HuH-7 (cell line): ENCODE measurements at regions not wholly inside any gene's neighbourhood (a gene's known extent, or its start where the extent isn't known, plus 50 kb on each side); places are given as distances from the start of the nearest gene placed in this dataset.
"Not testable (repeated sequence)": the region's sequence is repeated elsewhere in the genome, so short reads cannot be mapped to it uniquely, and the experiment has no call there.

Experiments used
- DNase-seq: peaks from one replicate; pipeline ENCODE4 v3.0.0; 2011; ENCODE audit warnings: low spot score

DNA sequence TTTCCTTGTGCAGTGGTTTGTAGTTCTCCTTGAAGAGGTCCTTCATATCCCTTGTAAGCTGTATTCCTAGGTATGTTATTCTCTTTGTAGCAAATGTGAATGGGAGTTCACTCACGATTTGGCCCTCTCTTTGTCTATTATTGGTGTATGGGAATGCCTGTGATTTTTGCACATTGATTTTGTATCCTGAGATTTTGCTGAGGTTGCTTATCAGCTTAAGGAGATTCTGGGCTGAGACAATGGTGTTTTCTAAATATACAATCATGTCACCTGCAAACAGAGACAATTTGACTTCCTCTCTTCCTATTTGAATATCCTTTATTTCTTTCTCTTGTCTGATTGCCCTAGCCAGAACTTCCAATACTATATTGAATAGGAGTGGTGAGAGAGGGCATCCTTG, 90.1 kb upstream of the ZBED5 start:
- DNase-seq: not testable (repeated sequence)

DNA sequence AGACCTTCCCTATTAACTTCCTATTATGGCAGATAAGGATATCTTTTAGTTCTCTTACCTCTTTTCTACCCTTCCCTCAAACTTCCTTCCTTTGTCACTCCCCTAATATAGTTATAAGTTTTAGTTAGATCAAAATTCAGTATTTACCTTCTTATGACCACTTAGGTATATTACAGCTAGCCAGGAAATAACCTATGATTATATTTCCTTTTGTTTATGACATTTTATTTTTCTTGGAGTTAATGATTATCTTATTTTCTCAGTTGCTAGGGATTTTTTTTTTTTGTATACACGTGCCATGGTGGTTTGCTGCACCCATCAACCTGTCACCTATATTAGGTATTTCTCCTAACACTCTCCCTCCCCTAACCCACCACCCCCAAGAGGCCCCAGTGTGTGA, 88.2 kb upstream of the ZBED5 start:
- no peak for DNase-seq

DNA sequence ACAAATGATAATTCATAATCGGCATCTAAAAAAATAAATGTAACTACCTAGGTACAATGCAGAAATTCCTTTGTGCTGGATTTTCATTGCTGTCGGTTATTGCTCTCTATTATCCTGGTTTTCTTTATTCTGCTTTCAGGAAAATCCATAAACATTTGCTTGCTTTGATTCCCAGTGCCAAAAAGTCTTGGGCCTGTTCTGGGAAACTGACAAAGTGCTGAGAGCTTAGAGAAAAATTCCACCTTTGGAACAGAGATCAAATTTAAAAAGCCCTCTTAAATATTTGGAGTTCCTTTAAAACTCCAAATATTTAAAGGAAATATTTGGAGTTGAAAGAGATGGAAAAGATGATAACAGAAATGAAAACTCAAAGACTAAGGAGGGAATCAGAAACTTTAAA, 87.3 kb upstream of the ZBED5 start:
- DNase-seq: no peak

DNA sequence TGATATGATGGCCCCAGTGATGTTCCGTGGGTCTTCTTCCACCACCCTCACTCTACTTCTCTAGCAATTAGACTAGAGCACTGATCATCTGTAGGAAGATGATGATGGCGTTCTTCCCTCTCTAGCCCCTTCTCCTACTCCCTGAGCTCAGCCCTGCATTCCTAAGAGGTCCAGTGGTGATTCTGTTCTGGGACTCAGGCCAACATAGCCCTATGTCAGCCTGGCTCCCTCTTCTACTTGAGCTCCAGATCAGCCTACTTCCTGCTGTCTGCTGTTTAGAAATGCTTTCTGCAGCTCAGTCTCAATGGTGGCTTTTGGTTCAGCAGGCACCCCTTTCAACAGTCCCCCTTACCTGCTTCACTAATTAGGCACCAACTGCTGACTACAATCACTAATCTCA, 86.1 kb upstream of the ZBED5 start:
- DNase-seq: no peak

DNA sequence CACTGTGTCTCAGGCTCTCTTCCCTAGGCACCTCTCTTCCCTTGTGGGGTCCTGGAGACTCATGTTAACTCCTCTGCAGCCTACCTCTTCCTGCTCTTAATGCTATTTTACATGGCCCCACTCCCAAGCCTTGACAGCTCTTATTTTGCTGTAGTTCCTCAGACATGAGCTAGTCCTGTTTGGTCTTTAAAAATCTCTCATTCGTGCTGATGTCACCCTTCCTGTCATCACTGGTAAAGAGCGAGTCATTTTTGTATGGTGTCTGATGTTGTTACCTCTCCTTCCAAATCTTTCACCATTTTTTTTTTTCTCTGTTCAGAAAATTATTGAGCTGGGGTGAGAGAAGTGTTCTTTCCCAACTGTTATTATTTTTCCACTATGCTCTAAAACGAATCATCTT, 84.8 kb upstream of the ZBED5 start:
- DNase-seq: no peak

DNA sequence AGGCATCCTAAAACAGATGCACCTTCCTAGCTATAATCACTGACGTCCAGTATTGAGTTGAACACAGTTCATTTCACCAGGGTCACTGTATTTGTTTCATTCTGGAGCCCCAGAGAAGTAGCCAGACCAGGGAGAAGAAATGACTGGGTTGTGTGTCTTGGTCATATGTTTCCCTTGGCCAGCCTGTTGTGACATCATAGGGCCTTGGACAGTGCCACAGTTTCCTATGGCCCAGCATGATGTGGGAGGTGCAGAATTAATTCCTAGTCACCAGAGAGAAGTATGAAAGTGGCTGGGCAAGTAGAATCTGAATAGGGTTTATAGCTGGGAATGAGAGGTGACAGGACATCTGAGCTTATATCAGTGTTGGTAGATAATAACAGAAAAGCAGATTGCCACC, 84.0 kb upstream of the ZBED5 start:
- no peak for DNase-seq

DNA sequence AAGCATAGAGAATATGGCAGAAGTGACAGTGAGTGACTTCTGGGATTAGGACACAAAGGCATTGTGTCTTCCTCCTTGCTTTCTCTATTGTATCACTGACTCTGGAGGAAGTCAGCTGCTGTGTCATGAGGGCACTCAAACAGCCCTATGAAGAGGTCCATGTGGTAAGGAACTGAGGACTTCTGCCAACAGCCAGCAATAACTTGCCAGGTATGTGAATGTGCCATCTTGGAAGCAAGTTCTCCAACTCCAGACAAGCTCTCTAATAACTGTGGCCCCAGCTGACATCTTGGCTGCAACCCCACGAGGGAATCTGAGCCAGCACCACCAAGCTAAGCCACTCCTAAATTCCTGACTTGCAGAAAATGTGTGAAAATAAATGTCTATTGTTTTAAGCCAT, 83.6 kb upstream of the ZBED5 start:
- no peak for DNase-seq

DNA sequence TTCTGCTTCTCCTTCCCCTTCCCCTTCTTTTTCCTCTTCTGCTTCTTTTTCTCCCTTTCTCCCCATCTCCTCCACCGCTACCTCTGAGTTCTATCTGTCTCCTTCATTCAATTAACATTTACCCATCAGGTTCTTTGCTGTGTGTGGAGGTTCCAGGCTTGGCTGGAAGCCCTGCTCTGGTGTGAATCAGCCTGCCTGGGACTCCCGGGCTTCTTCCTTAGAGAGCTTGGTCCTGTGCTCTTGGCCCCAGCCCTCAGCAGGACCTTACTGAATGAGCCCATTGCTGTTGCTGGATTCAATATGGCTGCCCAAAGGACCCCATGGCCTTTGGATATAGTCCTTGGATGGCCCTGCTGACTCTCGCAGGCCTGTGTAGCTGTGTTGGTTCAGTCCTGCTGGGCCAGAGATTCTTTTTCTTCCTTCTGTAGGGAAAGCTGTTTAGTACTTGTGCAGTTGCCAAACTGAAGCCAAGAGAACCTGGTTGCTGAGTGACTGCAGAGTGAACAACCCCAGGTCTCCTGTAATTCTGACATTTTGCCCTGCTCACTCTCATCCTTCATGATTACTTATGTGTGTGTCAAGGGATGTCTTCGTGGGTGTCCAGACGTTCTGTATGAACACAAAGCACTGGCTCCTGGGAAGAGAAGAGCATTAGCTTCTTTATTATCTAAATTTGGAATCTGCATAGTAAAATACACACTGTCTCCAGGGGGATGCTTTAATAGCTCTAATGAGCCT, 81.0 kb upstream of the ZBED5 start:
- no peak for DNase-seq

DNA sequence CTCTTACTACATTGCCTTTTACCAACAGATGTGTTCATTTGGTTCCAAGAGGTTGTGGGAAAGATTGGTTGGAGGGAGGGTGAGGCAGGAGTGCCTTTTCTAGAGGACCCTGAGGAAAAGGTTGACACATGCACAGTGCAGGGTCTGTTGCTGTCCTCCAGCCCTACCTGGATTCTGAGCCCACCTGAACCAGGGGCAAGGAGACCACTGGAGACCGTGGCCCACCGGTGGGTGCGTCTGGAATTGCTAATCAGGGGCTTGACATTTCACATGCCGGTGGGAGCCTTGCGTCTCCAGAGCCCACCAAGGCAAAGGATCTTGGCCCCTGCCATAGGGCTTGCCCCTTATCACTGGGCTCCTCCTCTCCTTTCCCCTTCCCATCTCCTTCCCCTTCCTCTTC, 80.4 kb upstream of the ZBED5 start:
- no peak for DNase-seq

DNA sequence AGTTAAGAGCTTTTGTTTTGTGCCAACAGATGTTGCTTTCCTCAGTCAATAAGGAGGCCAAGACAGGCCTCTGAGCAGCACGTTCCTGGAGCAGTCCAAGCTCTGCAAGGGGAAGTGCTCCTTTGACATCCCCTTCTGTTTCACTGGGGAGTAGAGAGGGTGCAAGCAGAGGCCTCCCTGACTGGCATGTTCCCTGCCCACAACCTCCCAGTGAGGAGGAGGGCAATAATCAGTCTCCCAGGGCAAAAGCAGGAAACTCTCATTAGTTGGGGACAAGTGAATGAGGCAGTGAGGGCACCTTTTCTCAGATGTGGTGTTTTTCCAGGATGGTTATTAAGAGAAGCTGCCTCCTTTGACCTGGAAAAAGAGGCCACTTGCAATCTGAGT, 79.5 kb upstream of the ZBED5 start:
- DNase-seq: no peak

DNA sequence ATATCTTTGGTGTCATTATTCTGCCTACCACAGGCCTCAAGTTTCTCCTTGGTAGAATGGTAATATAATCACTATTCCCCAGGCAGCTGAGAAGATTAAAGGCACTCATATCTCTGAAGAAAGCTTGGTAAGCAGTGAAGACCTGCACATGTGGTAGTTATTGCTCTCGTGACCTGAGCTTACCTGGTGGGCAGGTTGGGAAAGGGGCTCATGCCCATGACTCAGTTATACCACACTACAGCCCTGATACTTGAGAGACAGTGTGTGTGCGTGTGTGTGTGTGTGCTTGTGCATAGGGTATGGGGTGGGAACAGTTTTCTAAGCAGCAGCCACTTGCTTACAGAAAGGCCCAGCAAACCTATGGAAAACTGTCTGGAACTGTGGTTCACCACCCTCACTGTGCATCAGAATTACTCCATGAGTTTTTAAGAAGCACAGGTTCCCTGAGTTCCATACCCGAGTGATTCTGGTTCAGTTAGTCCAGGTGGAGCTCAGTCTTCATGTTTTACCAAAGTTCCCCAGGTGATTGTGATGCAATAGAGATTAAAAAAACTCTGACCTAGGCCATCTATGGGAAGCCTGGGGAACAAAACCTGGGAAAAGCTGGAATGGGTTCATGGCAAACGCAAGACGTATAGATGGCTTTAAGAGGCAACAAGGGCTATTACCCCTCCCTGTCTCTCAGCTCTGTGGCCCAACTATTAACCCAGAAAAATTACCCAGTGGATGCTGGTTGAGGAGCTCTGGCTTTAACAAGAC, 79.0 kb upstream of the ZBED5 start:
- no peak for DNase-seq

DNA sequence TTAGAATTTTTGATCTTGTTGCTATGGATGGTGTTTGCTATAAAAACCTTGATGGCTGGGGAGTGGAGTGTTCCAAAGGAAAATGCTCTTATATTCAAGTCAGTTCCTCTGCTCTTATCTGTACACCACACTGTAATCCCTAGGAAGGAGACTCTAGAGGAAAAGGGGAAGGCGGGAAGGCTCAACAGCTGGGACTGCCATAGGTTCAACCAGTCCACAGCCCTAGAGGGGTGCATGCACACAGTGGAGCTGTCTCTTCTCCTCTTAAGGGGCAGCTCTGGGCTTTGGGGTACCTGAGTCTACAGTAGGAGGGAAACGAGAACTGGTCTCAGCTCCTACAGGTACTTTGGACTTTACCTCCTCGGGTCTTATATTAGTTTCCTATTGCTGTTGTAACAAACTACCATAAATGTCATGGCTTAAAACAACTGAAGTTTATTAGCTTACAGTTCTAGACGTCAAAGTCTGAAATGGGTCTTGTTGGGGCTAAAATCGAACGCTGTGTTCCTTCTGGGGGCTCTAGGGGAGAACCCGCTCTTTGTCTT, 77.2 kb upstream of the ZBED5 start:
- DNase-seq: no peak

DNA sequence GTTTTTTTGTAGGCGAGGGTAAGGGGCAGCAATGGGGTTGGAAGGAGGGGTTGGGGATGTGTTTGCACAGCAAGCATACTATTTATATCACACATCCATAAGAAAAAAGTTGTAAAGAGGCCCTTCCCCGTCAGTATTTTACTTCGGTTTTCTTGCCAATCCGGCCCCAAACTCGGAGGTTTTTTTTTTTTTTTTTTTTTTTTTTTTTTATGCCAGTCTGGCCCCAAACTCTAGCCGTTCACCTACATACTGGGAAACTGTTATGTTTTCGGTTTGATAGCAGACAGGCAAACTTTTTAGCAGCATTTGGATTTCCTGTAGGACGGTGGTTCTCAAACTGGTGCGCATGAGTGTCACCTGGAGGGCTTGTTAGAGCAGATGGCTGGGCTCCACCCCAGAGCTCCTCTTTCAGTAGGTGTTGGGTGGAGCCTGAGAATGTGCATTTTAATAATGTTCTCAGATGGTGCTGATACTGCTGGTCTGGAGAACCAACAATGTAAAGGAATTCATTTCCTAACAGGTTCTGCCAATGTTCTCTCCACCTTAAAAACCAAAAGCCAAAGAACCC, 76.5 kb upstream of the ZBED5 start:
- no peak for DNase-seq

DNA sequence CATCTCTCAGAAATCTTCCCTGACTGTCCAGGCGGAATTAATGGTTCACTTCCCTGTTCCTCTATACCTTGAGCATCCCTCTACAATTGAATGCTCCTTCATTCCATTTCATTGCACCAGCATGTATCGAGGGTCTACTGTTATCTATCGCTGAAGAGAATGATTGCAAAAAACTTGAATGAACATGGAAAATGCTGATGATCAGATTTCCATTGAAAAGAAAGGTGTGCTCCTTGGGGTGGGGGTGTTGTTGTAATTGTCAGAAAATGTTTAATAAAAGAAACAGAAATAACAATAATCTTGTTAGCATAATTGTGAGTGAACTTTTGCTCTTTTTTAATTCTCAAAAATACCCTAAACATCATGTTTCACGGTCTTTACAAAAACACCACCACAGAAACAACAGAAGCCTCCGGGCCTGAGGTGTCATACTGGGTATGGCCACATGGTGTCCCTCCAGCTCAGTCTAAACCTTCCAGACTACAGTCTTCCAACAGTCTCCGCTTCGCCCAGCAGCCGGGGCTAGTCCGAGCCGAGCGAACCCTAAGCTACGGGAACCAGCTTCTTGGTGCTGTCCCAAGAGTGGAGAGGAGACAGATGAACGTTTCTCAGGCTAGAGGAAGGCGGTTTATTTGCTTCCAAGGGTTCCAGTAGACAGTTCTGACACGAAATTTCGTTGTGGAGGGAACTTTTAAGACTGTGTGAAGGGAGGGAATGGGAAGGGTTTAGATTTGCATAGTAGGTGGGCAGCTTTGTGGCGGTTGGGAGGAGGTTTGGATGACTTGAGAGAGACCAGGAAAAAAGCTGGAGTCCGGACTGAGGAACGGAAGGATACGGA, 75.8 kb upstream of the ZBED5 start:
- peak; percentile 65 for DNase-seq

DNA sequence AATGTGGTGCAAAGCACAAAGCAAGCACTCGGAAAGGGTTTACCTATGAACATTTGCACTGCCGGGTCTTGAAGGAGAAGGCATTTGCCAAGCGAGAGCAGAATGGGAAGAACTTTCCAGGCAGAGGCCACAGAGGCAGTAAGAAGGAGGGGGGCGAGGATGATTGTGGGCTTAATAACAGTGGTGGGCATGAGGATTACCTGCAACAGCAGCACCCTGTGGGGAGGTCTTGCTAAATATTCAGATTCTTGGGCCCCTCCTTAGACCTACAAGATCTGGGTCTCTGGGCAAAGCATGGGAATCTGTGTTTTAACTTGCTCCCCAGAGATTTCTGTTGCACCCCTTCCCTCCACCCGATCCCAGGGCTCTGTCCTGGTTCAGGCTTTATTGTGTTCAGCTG, 75.1 kb upstream of the ZBED5 start:
- DNase-seq: no peak

DNA sequence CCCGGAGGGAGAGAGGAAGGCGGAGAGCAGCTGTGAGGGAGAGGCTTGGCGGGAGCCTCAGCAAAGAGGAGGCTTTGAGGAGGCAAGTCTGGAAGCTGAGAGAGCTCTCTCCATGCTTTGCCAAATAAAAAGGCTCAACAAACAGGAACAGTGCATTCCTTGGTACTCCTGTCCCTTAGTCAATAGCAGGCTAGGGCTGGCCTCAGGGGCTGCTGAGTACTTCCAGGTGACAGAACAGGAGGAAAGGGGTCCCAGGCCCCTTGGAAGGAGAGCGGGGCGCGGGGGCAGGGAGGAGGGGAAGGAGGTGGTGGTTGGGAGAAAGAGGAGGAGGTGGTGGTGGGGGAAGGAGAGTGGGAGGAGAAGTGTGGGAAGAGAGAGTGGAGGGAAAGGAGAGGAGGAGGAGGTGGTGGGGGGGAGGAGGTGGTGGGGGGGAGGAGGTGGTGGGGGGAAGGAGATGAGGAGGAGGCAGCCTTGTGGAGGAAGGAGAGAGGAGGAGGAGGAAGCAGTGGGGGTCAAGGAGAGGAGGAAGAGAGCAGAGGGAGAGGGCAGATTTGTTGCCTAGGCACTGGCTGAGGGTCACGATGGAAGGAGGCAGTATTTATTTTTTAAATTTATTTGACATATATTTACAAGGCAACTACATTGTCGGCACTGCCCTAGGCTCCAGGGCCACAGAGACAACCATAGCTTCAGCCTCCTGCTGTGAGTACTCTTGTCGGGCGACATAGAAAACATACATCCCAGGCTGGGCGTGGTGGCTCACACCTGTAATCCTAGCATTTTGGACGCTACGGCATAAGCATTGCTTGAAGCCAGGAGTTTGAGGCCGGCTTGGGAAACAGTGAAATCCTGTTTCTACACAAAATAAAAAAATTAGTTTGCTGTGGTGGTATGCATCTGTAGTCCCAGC, 74.2 kb upstream of the ZBED5 start:
- peak; percentile 22 for DNase-seq

DNA sequence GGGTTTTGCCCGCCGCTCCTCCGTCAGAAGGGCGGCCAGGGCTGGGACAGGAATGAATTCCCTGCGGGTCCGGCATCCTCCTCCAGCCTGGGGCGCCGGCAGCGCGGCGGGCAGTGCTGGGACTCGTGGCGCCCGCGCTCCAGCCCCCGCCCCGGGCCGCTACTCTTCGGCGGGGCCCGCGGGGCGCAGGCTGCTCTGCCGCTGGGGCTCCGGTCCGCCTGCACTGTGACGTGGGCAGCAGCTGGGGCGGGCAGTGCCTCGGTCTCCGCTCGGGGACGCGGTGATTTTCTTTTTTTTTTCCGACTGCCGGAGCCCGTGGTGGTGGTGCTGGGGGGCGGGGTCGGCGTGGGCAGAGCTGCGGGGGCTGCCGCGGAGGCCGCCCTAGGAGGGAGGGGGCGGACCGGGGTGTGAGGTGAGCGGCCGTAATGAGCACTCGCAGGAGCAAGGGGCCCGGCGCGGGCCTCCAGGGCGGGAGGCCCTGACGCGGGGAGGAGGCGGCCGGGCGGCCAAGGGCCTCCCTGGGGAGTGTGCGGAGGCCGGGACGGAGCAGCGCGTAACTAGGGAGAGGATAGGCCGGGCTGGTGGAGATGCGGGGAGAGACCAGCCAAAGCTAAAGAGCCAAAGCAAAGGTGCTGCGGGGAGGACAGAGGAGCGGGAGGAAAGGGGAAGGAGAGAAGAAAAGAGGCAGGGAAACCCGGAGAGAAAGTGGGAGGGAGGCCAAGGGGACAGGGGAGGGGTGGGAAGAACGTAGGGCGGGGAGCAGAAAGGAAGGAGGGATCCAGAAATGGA, 73.3 kb upstream of the ZBED5 start:
- DNase-seq: peak; percentile 54

DNA sequence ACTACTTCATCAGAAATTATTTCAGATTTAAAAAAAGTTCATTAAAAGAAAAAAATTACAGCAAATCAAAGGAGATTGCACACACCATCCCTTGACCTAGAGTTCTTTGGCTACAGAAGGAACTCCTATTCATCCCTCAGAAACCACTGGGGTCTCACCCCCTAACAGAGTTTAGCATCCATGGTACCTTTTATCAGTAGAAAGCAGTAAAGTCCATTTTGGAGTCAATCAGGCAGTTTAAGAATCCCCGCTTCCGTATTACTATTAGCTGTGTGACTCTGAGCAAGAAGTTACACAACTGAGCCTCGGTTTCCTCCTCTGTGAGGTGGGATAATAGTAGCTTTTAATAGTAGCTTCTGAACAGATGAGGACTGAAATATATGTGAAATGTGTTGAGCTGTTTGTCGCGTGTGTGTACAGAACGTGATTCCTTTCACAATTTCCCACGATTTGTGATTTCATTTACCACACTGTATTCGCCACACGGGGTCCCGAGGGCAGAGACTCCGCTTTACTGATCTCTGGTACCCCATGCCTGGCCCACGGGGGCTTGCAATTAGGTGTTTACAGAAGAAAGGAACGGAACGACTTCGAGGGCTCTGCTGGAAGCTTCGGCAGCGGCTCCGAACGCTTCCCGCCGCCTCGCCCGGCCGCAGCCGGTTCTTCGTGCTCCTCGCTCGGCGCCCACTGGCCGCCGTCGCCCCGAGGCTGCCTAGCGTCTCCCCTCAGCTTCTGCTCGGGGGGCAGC, 72.5 kb upstream of the ZBED5 start:
- peak; percentile 25 for DNase-seq

DNA sequence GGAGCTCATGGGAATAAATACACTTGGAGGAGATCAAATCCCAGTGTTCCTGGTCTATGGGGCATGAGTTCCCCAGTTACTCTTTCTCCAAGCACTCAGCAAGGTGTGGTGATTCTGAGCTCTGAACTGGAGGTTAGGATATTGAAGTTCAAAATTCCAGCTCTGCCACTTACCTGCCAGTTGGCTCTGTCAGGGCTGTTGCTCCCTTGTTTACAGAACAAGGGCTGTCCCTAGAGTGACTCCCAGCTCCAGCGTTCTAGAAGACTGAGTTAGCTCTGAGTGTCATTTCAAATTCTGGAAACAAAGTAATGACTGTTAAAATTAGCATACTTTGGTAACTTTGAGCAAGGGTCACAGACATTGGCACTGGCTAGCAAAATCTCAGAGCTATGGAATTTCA, 69.7 kb upstream of the ZBED5 start:
- DNase-seq: no peak

DNA sequence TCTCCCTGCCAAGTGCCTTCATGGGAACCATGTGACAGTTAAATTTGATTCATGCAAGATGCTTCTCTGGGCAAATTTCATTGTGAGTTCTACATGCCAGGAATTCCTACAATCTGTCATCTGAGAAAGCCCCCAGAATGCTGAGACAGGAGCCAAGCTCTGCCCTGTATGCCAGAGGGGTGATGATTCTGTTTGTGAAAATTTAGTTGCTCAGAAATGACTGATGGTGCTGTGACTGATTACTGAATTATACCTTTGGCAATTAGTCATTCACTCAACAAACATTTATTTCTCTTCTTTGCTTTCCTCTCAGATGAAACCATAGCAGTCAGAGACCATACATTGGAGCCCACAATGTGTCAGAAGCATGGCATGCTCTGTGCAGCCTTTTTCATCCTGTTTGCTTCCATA, 69.0 kb upstream of the ZBED5 start:
- no peak for DNase-seq
